PC-9 (cell line): ENCODE measurements at regions not wholly inside any gene's neighbourhood (a gene's known extent, or its start where the extent isn't known, plus 50 kb on each side); places are given as distances from the start of the nearest gene placed in this dataset.

ENCODE experiments used
- BruUV-seq: library from RNA; stranded (reverse); fragments of 400-500 nt; replicated peaks from 2 replicates; lab custom pipeline; 2021; lab: Mats Ljungman, UMichigan
- CTCF ChIA-PET: fragments of 300-600 bp; sonication (Branson Sonifier 250); formaldehyde crosslinking; loops from one replicate; lab custom pipeline; 2022; ENCODE audit warnings: antibody characterized with exemption; lab: Charles Lee
- POLR2A ChIA-PET: fragments of 300-600 bp; sonication (Branson Sonifier 250); formaldehyde crosslinking; loops from one replicate; lab custom pipeline; 2022; ENCODE audit warnings: antibody characterized with exemption; ENCODE audit not compliant: unreplicated experiment; lab: Charles Lee
- DNase-seq, 2 experiments: peaks; one replicate each; pipeline versions ENCODE4 v3.0.0 to v3.0.0-alpha.2; 2015 to 2022; ENCODE audit warnings: mixed read lengths in 1 of 2
- H2AFZ ChIP-seq: fragments of 200-600 bp; sonication (generic); 2 replicates; pipeline ENCODE4 v1.8.1; 2017; ENCODE audit warnings: antibody characterized with exemption
- H3F3A ChIP-seq: fragments of 200-600 bp; sonication (generic); 2 replicates; pipeline ENCODE4 v1.8.1; 2017; ENCODE audit warnings: antibody characterized with exemption, mild to moderate bottlenecking, low read depth; ENCODE audit not compliant: insufficient read depth
- H3K27ac ChIP-seq: fragments of 200-600 bp; sonication (generic); 2 replicates; pipeline ENCODE4 v1.6.1; 2016; ENCODE audit warnings: mixed run types
- H3K27me3 ChIP-seq: fragments of 200-600 bp; sonication (generic); 2 replicates; pipeline ENCODE4 v1.6.1; 2016; ENCODE audit warnings: low read depth, mixed run types; ENCODE audit not compliant: insufficient read depth
- H3K36me3 ChIP-seq: fragments of 200-600 bp; sonication (generic); 2 replicates; pipeline ENCODE4 v1.6.1; 2016; ENCODE audit warnings: low read depth, mixed run types
- H3K4me1 ChIP-seq: fragments of 200-600 bp; sonication (generic); replicated peaks from 2 replicates; pipeline ENCODE4 v1.6.1; 2016; ENCODE audit warnings: mixed run types; ENCODE audit not compliant: insufficient read depth
- H3K4me2 ChIP-seq: fragments of 200-600 bp; sonication (generic); 2 replicates; pipeline ENCODE4 v1.6.1; 2017; ENCODE audit warnings: mixed run types
- H3K4me3 ChIP-seq: fragments of 200-600 bp; sonication (generic); 2 replicates; pipeline ENCODE4 v1.6.1; 2016; ENCODE audit warnings: mixed run types
- H3K79me2 ChIP-seq: fragments of 200-600 bp; sonication (generic); 2 replicates; pipeline ENCODE4 v1.6.1; 2017; ENCODE audit warnings: low read depth, mixed run types
- H3K9me2 ChIP-seq: fragments of 200-600 bp; sonication (generic); 2 replicates; pipeline ENCODE4 v1.8.1; 2017; ENCODE audit warnings: mild to moderate bottlenecking; ENCODE audit not compliant: insufficient read depth
- H3K9me3 ChIP-seq: fragments of 200-600 bp; sonication (generic); 2 replicates; pipeline ENCODE4 v1.8.1; 2016; ENCODE audit warnings: low read depth; ENCODE audit not compliant: insufficient read depth
- H4K20me1 ChIP-seq: fragments of 200-600 bp; sonication (generic); 2 replicates; pipeline ENCODE4 v1.8.1; 2017; ENCODE audit not compliant: insufficient read depth
- CTCF ChIP-seq: fragments of 200-600 bp; sonication (generic); conservative IDR thresholded peaks from 2 replicates; pipeline ENCODE4 v1.6.1; 2017; ENCODE audit warnings: mixed run types, antibody characterized with exemption, mild to moderate bottlenecking, moderate library complexity
- EZH2 ChIP-seq: fragments of 200-600 bp; sonication (generic); IDR thresholded peaks from 2 replicates; pipeline ENCODE4 v1.8.0; 2017; ENCODE audit warnings: antibody characterized with exemption, low read depth
- intact Hi-C: fragments of 100-400 bp; cut with micrococcal nuclease; formaldehyde crosslinking; loops from one replicate; pipeline ENCODE4 v1.10.0; 2022; ENCODE audit not compliant: unreplicated experiment

- POLR2A ChIA-PET = no interaction called here
- Histone ChIP-seq H3K36me3 (no peaks in the 10 kb centered on the region), H3K4me3 (no peak overlapping the region), H3K27me3 (no peaks in the 10 kb centered on the region), H3K27ac (no peak overlapping the region), H4K20me1 (no peaks in the 10 kb centered on the region), H3K9me2 (no peaks in the 10 kb centered on the region), H3K4me1 (peaks cover 9% of the 10 kb centered on the region), H3K79me2 (no peaks in the 10 kb centered on the region), H3K9me3 (no peaks in the 10 kb centered on the region), H2AFZ (no peak overlapping the region), H3F3A (no peaks in the 10 kb centered on the region), H3K4me2 (no peak overlapping the region)
- no peak for DNase-seq
- no TSS peak for BruUV-seq
- TF ChIP-seq EZH2 = no peak
- no peak for TF ChIP-seq CTCF
- intact Hi-C loops = no loop called here
- CTCF ChIA-PET = interaction anchor here (3.6 to 4.4 kb wide), 2 partner anchors 160 to 178 kb away, joined by 22 to 53 read pairs; no protein-coding TSS in a partner anchor
Observed at GRCh38 chr7:95688931-95689495, 83.3 kb upstream of the DYNC1I1 start.

GRCh38 chr7:95687759-95688343, 84.5 kb upstream of the DYNC1I1 start:
- Histone ChIP-seq H3K9me3 (no peaks in the 10 kb centered on the region), H3K79me2 (no peaks in the 10 kb centered on the region), H4K20me1 (no peaks in the 10 kb centered on the region), H3K27ac (no peak overlapping the region), H3K4me1 (no peaks in the 10 kb centered on the region), H3K27me3 (no peaks in the 10 kb centered on the region), H3K36me3 (no peaks in the 10 kb centered on the region), H2AFZ (no peak overlapping the region), H3K4me2 (no peak overlapping the region), H3K9me2 (no peaks in the 10 kb centered on the region), H3K4me3 (no peak overlapping the region), H3F3A (no peaks in the 10 kb centered on the region)
- TF ChIP-seq CTCF (peak; percentile 69), EZH2 (no peak)
- ChIA-PET POLR2A (no interaction called here), CTCF (interaction anchor here (0.6 to 4.4 kb wide), 7 partner anchors 138 to 1397 kb away, joined by 3 to 53 read pairs (median 3); no protein-coding TSS in a partner anchor)
- DNase-seq = peak in 1 of 2 experiments; percentile 21
- intact Hi-C loops = no loop called here
- BruUV-seq = no TSS peak

- no peak overlapping the region for H3K4me2 ChIP-seq
- H3K27ac ChIP-seq = no peak overlapping the region
- no peaks in the 10 kb centered on the region for H3K27me3 ChIP-seq
- peak; percentile 36 to 41 for DNase-seq
- H3K4me1 ChIP-seq = no peaks in the 10 kb centered on the region
- no peaks in the 10 kb centered on the region for H3K79me2 ChIP-seq
- no peak overlapping the region for H2AFZ ChIP-seq
- no peaks in the 10 kb centered on the region for H3K36me3 ChIP-seq
- intact Hi-C loops = loop anchor here (1.0 kb wide), 2 partner anchors 141 to 1397 kb away; no protein-coding TSS in a partner anchor
- H4K20me1 ChIP-seq = no peaks in the 10 kb centered on the region
- no TSS peak for BruUV-seq
- no peak overlapping the region for H3K4me3 ChIP-seq
- CTCF ChIA-PET = interaction anchor here (0.6 to 4.4 kb wide), 12 partner anchors 78 to 1385 kb away, joined by 3 to 53 read pairs (median 4); no protein-coding TSS in a partner anchor
- H3K9me2 ChIP-seq = no peaks in the 10 kb centered on the region
- POLR2A ChIA-PET = no interaction called here
- no peaks in the 10 kb centered on the region for H3K9me3 ChIP-seq
- no peak for TF ChIP-seq EZH2
- TF ChIP-seq CTCF = peak; percentile 77
- no peaks in the 10 kb centered on the region for H3F3A ChIP-seq
Observed at GRCh38 chr7:95686109-95686508, 86.2 kb upstream of the DYNC1I1 start.
